GM20431 (cell line): ENCODE measurements at regions not wholly inside any gene's neighbourhood (a gene's known extent, or its start where the extent isn't known, plus 50 kb on each side); places are given as distances from the start of the nearest gene placed in this dataset.
"Not testable (repeated sequence)": the region's sequence is repeated elsewhere in the genome, so short reads cannot be mapped to it uniquely, and the experiment has no call there.

ENCODE experiments used
- in situ Hi-C: fragments of 300-500 bp; cut with MseI, MboI; formaldehyde crosslinking; loops from one replicate; pipeline ENCODE4 v1.15.0; 2020; ENCODE audit warnings: low sequenced_read_pairs; ENCODE audit not compliant: unreplicated experiment

GRCh38 chr3:144931590-144931989 is 960.0 kb downstream of the DIPK2A start:
- in situ Hi-C loops, result no loop called here

GRCh38 chr3:144942093-144942837 is 970.6 kb downstream of the DIPK2A start:
- in situ Hi-C loops, result no loop called here

DNA sequence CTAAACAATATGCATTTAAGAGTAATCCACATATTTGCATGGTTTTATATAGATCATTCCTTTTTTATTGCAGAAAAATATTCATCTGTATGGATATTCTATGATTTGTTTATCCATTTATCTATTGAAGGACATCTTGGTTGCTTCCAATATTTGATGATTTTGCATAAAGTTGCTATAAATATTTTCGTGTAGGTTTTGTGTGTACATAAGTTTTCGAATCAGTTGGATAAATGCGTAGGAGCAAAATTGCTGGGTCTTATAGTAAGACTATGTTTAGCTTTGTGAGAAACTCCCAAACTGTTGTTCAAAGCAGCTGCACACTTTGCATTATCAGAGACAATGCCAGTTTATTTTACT is 971.2 kb downstream of the DIPK2A start:
- in situ Hi-C loops, result no loop called here

DNA sequence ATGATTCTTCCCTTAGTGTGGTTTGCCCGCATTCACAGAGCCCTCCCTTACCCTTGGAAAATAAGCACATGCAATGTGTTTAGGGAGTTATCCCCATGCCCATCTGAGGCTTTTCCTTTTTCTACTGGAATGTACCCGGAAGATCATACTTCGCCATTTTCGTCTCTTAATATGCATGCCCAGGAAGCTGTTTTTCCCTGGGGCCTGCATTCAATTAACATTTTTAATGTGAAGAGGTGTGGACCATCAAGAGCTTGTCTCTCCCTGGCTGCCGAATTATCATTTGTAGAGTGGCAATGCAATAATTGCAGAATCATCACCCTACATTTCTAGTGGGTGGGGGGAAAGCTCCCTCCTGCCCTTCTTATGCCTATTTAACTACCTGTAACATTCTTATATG is 976.3 kb downstream of the DIPK2A start:
- in situ Hi-C loops, result no loop called here

GRCh38 chr3:144948711-144949110 is 977.1 kb downstream of the DIPK2A start:
- in situ Hi-C loops, result no loop called here

DNA sequence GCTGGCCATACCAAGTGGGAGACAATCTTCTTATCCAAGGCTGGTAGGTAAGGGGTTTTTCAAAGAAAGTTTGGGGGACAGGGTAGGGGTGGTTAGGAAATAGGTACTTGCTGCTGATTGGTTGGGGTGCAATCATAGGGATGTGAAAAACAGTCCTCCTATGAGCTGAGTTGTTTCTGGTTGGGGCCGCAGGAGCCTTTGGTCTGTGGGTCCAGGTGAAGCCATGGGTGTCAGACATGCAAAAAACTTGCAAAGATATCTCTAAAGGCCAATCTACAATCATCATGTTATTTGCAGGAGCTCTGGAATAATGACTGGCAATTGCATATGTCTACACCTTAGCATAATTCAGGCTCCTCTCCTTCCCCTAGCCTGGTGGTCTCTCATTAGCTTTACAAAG is 982.3 kb downstream of the DIPK2A start:
- in situ Hi-C loops, result no loop called here

- in situ Hi-C loops, result no loop called here
These were observed 985.9 kb downstream of the DIPK2A start for GRCh38 chr3:144957398-144958101.

DNA sequence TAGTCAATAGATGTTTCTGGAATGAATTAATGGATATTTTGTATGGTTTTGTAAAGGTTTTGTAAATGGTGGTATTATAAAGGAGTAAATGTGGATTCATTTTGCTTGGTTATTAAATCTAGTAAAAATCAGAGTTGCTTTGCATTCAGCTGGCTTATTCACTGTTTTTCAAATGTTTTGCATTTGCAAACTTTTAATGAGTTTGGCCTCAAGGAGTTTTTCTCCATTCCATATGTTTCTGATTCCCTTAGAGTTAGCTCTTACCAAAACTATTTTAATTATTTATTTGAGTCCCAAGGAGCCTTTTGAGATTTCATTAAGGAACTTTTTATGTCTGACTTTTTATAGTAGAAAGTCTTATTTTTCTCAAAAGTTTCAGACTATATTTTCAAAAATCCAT is 992.2 kb downstream of the DIPK2A start:
- in situ Hi-C loops, result no loop called here

- in situ Hi-C loops, result no loop called here
These were observed 994.9 kb downstream of the DIPK2A start for GRCh38 chr3:144966560-144966959.

DNA sequence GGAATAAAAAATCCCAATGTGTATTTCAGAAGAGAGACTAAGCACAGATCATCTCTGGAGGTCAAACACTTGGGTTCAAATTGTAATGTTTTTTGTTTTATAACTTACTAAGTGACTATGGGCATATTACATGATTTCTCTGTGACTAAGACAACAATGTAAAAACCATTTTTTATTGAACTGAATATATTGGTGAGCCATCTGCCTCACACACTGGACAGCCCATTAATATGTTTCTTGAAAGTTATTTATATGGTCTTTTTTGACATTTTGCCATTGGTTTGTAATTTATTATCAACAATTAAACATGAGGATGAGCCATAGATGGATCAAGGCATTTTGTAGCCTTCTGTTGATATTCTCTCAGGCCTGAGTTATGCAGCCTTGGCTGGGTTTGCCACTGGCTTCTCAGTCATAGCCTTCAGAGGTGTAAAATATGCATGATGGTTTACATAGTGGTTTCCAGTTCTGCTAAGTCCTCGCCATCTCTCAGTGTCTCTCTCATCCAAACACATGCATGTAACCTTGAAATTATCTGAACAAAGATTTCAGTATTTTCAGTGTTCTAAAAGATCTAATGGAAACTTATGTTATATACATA is 997.2 kb downstream of the DIPK2A start:
- in situ Hi-C loops, result no loop called here

GRCh38 chr3:144984481-144984880 is 1012.9 kb downstream of the DIPK2A start:
- in situ Hi-C loops, result not testable (repeated sequence)

GRCh38 chr3:144989807-144990206 is 1018.2 kb downstream of the DIPK2A start:
- in situ Hi-C loops, result no loop called here

- in situ Hi-C loops, result no loop called here
These were observed 1024.2 kb downstream of the DIPK2A start for GRCh38 chr3:144995856-144996255.

DNA sequence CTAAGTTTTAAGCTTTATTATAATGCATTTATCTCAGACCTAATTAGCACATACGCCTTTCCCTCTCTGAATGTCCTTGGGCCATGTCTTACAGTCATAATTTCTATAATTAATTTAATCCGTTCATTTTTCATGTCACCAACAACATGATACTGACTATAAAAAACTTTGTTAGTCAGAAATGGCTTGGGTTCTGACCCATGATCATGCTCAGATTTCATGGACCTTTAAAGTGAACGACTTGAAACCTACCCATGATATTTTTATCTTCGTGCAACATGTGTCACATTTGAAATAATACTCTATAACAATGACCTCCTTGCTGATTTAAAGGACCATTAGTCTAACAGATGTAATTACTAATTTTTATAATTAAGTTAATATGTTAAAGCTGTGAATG is 1033.8 kb downstream of the DIPK2A start:
- in situ Hi-C loops, result no loop called here

- in situ Hi-C loops, result no loop called here
These were observed 1034.6 kb downstream of the DIPK2A start for GRCh38 chr3:145006271-145006670.

DNA sequence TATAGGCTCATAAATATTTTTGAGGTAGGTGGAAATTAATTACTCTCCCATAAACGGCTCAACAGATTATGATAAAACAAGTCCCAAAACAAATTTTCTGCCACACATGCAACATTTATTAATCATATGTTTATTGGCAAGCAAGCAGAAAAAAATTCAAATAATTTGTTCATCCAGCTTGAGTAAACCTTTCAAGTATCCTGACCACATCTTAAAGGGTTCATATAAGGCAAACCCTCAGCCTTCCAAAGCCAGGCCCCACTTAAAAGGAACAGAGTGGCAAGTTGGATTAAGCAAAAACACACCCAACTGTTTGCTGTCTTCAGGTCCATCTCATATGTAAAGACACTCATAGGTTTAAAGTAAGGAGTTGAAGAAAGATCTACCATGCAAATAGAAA is 1042.3 kb downstream of the DIPK2A start:
- in situ Hi-C loops, result no loop called here

- in situ Hi-C loops, result no loop called here
These were observed 1043.6 kb downstream of the DIPK2A start for GRCh38 chr3:145015253-145015652.

DNA sequence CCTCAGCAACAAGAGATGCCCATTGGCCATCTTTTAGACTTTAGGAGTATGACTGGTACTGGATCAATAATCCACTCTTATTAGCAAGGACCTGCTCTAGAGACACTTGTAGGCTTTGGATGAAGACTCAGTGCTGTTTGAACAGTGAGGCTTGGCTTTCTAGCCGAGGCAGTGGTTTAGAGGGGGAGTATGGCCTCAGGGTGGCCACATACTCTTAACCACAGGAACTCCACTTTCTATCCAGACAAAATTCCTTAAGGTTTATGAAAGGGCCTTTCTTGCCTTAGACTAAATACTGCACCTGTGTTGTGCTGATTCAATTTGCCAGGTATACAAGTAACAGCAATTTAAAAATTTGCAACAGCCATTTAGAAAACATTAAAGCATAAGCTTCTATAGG is 1046.3 kb downstream of the DIPK2A start:
- in situ Hi-C loops, result no loop called here

DNA sequence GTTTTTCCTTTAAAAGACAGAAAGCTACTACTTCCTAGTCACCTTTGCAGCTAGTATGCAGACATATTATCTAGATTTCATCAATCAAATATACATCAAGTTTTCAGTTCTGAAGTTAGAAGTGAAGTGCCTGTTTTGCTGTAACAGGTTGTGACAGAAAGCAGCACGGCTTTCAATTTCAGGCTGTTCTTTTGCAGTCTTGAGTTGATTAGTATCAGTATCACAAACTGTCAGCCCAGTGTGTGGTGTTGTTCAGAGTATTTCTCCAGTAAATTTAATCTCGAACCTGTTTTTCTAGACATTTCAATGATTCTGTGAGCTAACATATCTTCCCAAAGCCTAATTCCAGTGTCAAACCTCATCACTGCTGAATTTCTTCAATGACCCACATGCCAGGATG is 1050.8 kb downstream of the DIPK2A start:
- in situ Hi-C loops, result no loop called here

DNA sequence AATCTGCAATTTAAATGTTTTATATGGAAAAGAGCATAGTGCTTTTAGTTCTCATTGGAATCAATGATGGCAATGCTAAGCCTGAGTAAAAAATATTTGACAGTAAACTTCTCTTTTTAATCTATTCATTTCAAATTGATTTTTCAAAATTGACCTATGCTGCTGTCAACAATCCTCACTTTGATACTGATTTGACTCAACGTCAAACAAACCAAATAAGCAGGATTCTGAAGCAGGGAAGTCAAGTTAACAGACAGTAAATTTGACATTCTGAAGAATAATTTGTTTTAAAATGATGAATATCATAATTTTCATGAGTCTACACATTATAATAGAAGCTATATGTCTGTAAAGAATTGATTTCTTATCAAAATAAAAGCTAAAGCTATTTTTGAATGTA is 1053.1 kb downstream of the DIPK2A start:
- in situ Hi-C loops, result no loop called here

GRCh38 chr3:145027186-145027585 is 1055.6 kb downstream of the DIPK2A start:
- in situ Hi-C loops, result not testable (repeated sequence)
